Activated T-helper 17 cell treated with anti-CD3 and anti-CD28 coated beads, Interleukin-2, amount 50 U/mL, for 72 hours (primary cell): ENCODE measurements at regions not wholly inside any gene's neighbourhood (a gene's known extent, or its start where the extent isn't known, plus 50 kb on each side); places are given as distances from the start of the nearest gene placed in this dataset.

ENCODE experiments used
- ATAC-seq: fragments of 150-1000 bp; cut with Tn5 transposase; replicated peaks from 2 replicates; pipeline ENCODE4 v1.10.0; 2021; ENCODE audit warnings: mild to moderate bottlenecking, moderate library complexity
- H3K27ac Mint-ChIP-seq: one replicate; pipeline ENCODE4 v1.8.0; 2022; ENCODE audit warnings: mixed read lengths
- H3K27me3 Mint-ChIP-seq: one replicate; pipeline ENCODE4 v1.8.0; 2022; ENCODE audit warnings: mixed read lengths
- H3K36me3 Mint-ChIP-seq: one replicate; pipeline ENCODE4 v1.8.0; 2022; ENCODE audit warnings: low read depth, mild to moderate bottlenecking, mixed read lengths
- H3K4me1 Mint-ChIP-seq: one replicate; pipeline ENCODE4 v1.8.0; 2022; ENCODE audit warnings: mixed read lengths
- H3K4me3 Mint-ChIP-seq: one replicate; pipeline ENCODE4 v1.8.0; 2022; ENCODE audit warnings: mild to moderate bottlenecking, mixed read lengths
- H3K9me3 Mint-ChIP-seq: one replicate; pipeline ENCODE4 v1.8.0; 2022; ENCODE audit warnings: mixed read lengths

- H3K4me3 Mint-ChIP-seq: no peak overlapping the region
- H3K27me3 Mint-ChIP-seq: no peaks in the 10 kb centered on the region
- H3K4me1 Mint-ChIP-seq: no peaks in the 10 kb centered on the region
- no peak for ATAC-seq
- peaks cover 12% of the 10 kb centered on the region for H3K9me3 Mint-ChIP-seq
- no peak overlapping the region for H3K27ac Mint-ChIP-seq
- no peaks in the 10 kb centered on the region for H3K36me3 Mint-ChIP-seq
Measured at GRCh38 chr13:86673931-86674431, 874.8 kb upstream of the SLITRK6 start.

GRCh38 chr13:86681223-86681622 is 882.0 kb upstream of the SLITRK6 start:
- H3K9me3 Mint-ChIP-seq: peaks cover 5% of the 10 kb centered on the region
- H3K4me3 Mint-ChIP-seq: no peak overlapping the region
- H3K4me1 Mint-ChIP-seq: no peaks in the 10 kb centered on the region
- no peak for ATAC-seq
- no peaks in the 10 kb centered on the region for H3K36me3 Mint-ChIP-seq
- no peaks in the 10 kb centered on the region for H3K27me3 Mint-ChIP-seq
- H3K27ac Mint-ChIP-seq: no peak overlapping the region

GRCh38 chr13:86684402-86684801 is 885.2 kb upstream of the SLITRK6 start:
- H3K27ac Mint-ChIP-seq: no peak overlapping the region
- H3K4me3 Mint-ChIP-seq: no peak overlapping the region
- H3K27me3 Mint-ChIP-seq: no peaks in the 10 kb centered on the region
- no peak for ATAC-seq
- H3K36me3 Mint-ChIP-seq: no peaks in the 10 kb centered on the region
- peaks cover 5% of the 10 kb centered on the region for H3K9me3 Mint-ChIP-seq
- no peaks in the 10 kb centered on the region for H3K4me1 Mint-ChIP-seq

- Mint-ChIP-seq H3K9me3 (no peaks in the 10 kb centered on the region), H3K4me1 (no peaks in the 10 kb centered on the region)
Measured at GRCh38 chr13:86689911-86690310, 890.7 kb upstream of the SLITRK6 start.

GRCh38 chr13:86692291-86692690 is 893.1 kb upstream of the SLITRK6 start:
- no peak for ATAC-seq
- no peak overlapping the region for H3K27ac Mint-ChIP-seq
- H3K4me3 Mint-ChIP-seq: no peak overlapping the region
- peaks cover 7% of the 10 kb centered on the region for H3K9me3 Mint-ChIP-seq
- no peaks in the 10 kb centered on the region for H3K36me3 Mint-ChIP-seq
- no peaks in the 10 kb centered on the region for H3K27me3 Mint-ChIP-seq
- no peaks in the 10 kb centered on the region for H3K4me1 Mint-ChIP-seq

More at GRCh38 chr13:86689911-86690310, 890.7 kb upstream of the SLITRK6 start:
- no peak overlapping the region for H3K4me3 Mint-ChIP-seq
- no peak for ATAC-seq
- H3K27me3 Mint-ChIP-seq: no peaks in the 10 kb centered on the region
- no peaks in the 10 kb centered on the region for H3K36me3 Mint-ChIP-seq
- no peak overlapping the region for H3K27ac Mint-ChIP-seq

- ATAC-seq: no peak
- Mint-ChIP-seq H3K9me3 (peaks cover 13% of the 10 kb centered on the region), H3K4me1 (no peaks in the 10 kb centered on the region), H3K27ac (no peak overlapping the region), H3K27me3 (no peaks in the 10 kb centered on the region), H3K36me3 (no peaks in the 10 kb centered on the region), H3K4me3 (no peak overlapping the region)
Measured at GRCh38 chr13:86710013-86710412, 910.8 kb upstream of the SLITRK6 start.

- Mint-ChIP-seq H3K4me3 (no peak overlapping the region), H3K27ac (no peak overlapping the region), H3K9me3 (peaks cover 13% of the 10 kb centered on the region), H3K36me3 (no peaks in the 10 kb centered on the region), H3K27me3 (no peaks in the 10 kb centered on the region), H3K4me1 (no peaks in the 10 kb centered on the region)
- no peak for ATAC-seq
Measured at GRCh38 chr13:86710896-86711295, 911.7 kb upstream of the SLITRK6 start.

- no peak overlapping the region for H3K4me3 Mint-ChIP-seq
- H3K27ac Mint-ChIP-seq: no peak overlapping the region
- H3K36me3 Mint-ChIP-seq: no peaks in the 10 kb centered on the region
- H3K4me1 Mint-ChIP-seq: no peaks in the 10 kb centered on the region
- no peaks in the 10 kb centered on the region for H3K27me3 Mint-ChIP-seq
- peaks cover 12% of the 10 kb centered on the region for H3K9me3 Mint-ChIP-seq
- no peak for ATAC-seq
Measured at GRCh38 chr13:86714495-86714894, 915.3 kb upstream of the SLITRK6 start.

- Mint-ChIP-seq H3K4me3 (no peak overlapping the region), H3K27me3 (no peaks in the 10 kb centered on the region), H3K36me3 (no peaks in the 10 kb centered on the region), H3K4me1 (no peaks in the 10 kb centered on the region), H3K27ac (no peak overlapping the region), H3K9me3 (peaks cover 13% of the 10 kb centered on the region)
- ATAC-seq: no peak
Measured at GRCh38 chr13:86725105-86725504, 925.9 kb upstream of the SLITRK6 start.

GRCh38 chr13:86729206-86729605 is 930.0 kb upstream of the SLITRK6 start:
- ATAC-seq: no peak
- Mint-ChIP-seq H3K27ac (no peak overlapping the region), H3K36me3 (no peaks in the 10 kb centered on the region), H3K9me3 (peaks cover 6% of the 10 kb centered on the region), H3K4me1 (no peaks in the 10 kb centered on the region), H3K4me3 (no peak overlapping the region), H3K27me3 (no peaks in the 10 kb centered on the region)

- no peaks in the 10 kb centered on the region for H3K36me3 Mint-ChIP-seq
- no peaks in the 10 kb centered on the region for H3K27me3 Mint-ChIP-seq
- H3K4me1 Mint-ChIP-seq: no peaks in the 10 kb centered on the region
- no peak for ATAC-seq
- H3K4me3 Mint-ChIP-seq: no peak overlapping the region
- no peak overlapping the region for H3K27ac Mint-ChIP-seq
- peaks cover 20% of the 10 kb centered on the region for H3K9me3 Mint-ChIP-seq
Measured at GRCh38 chr13:86731987-86732386, 932.8 kb upstream of the SLITRK6 start.

- Mint-ChIP-seq H3K36me3 (no peaks in the 10 kb centered on the region), H3K4me3 (no peak overlapping the region), H3K27me3 (no peaks in the 10 kb centered on the region), H3K9me3 (peaks cover 26% of the 10 kb centered on the region), H3K27ac (no peak overlapping the region), H3K4me1 (no peaks in the 10 kb centered on the region)
- no peak for ATAC-seq
Measured at GRCh38 chr13:86737334-86737932, 933.7 kb upstream of the SLITRK5 start.

- Mint-ChIP-seq H3K36me3 (no peaks in the 10 kb centered on the region), H3K27ac (no peak overlapping the region), H3K9me3 (peaks cover 10% of the 10 kb centered on the region), H3K4me3 (no peak overlapping the region), H3K27me3 (no peaks in the 10 kb centered on the region), H3K4me1 (no peaks in the 10 kb centered on the region)
- no peak for ATAC-seq
Measured at GRCh38 chr13:86741762-86742285, 929.3 kb upstream of the SLITRK5 start.

GRCh38 chr13:86757236-86757978 is 913.8 kb upstream of the SLITRK5 start:
- H3K36me3 Mint-ChIP-seq: no peaks in the 10 kb centered on the region
- H3K9me3 Mint-ChIP-seq: peaks cover 21% of the 10 kb centered on the region
- peak overlapping the region; percentile 47 for H3K4me3 Mint-ChIP-seq
- peaks cover under 1% of the 10 kb centered on the region for H3K4me1 Mint-ChIP-seq
- H3K27me3 Mint-ChIP-seq: no peaks in the 10 kb centered on the region
- H3K27ac Mint-ChIP-seq: peak overlapping the region; percentile 76
- peak; percentile 86 for ATAC-seq

GRCh38 chr13:86758116-86758515 is 913.1 kb upstream of the SLITRK5 start:
- H3K9me3 Mint-ChIP-seq: peaks cover 28% of the 10 kb centered on the region
- H3K4me3 Mint-ChIP-seq: peak overlapping the region; percentile 47

More at GRCh38 chr13:86758116-86758515, 913.1 kb upstream of the SLITRK5 start:
- Mint-ChIP-seq H3K27ac (peak overlapping the region; percentile 76), H3K27me3 (no peaks in the 10 kb centered on the region), H3K4me1 (peaks cover 4% of the 10 kb centered on the region), H3K36me3 (no peaks in the 10 kb centered on the region)
- no peak for ATAC-seq
